Neural cell (in vitro differentiated cells): ENCODE measurements at regions not wholly inside any gene's neighbourhood (a gene's known extent, or its start where the extent isn't known, plus 50 kb on each side); places are given as distances from the start of the nearest gene placed in this dataset.

Experiments
- H2AFZ ChIP-seq: fragments of 200-600, 300-800 bp; sonication (generic), shearing (Covaris generic); 2 replicates; pipeline ENCODE4 v1.6.0; 2014; ENCODE audit warnings: low read depth, mild to moderate bottlenecking, antibody characterized with exemption, low read length, moderate library complexity
- H3F3A ChIP-seq: fragments of 200-600 bp; shearing (Covaris generic); 2 replicates; pipeline ENCODE4 v1.6.1; 2016; ENCODE audit warnings: mild to moderate bottlenecking, moderate library complexity, mixed read lengths, antibody characterized with exemption, low read length; ENCODE audit not compliant: insufficient read depth, poor library complexity, severe bottlenecking
- H3K27ac ChIP-seq: fragments of 200-600, 300-800 bp; sonication (generic), shearing (Covaris generic); 2 replicates; pipeline ENCODE4 v1.5.1; 2014; ENCODE audit warnings: mild to moderate bottlenecking, low read length, moderate library complexity
- H3K27me3 ChIP-seq: fragments of 300-800, 200-600 bp; sonication (generic), shearing (Covaris generic); 2 replicates; pipeline ENCODE4 v1.6.0; 2014; ENCODE audit warnings: mild to moderate bottlenecking, low read depth, low read length, moderate library complexity; ENCODE audit not compliant: insufficient read depth
- H3K36me3 ChIP-seq: fragments of 300-800, 200-600 bp; sonication (generic), shearing (Covaris generic); 2 replicates; pipeline ENCODE4 v1.5.1; 2014; ENCODE audit warnings: mild to moderate bottlenecking, antibody characterized with exemption, low read length, moderate library complexity; ENCODE audit not compliant: insufficient read depth
- H3K4me2 ChIP-seq: fragments of 300-800, 200-600 bp; sonication (generic), shearing (Covaris generic); 2 replicates; pipeline ENCODE4 v1.6.0; 2014; ENCODE audit warnings: mild to moderate bottlenecking, low read length
- H3K4me3 ChIP-seq: fragments of 300-800, 200-600 bp; sonication (generic), shearing (Covaris generic); 2 replicates; pipeline ENCODE4 v1.5.1; 2014; ENCODE audit warnings: mild to moderate bottlenecking, low read length, moderate library complexity
- H3K79me2 ChIP-seq: fragments of 200-600 bp; shearing (Covaris generic); replicated peaks from 2 replicates; pipeline ENCODE4 v1.6.0; 2014; ENCODE audit warnings: mild to moderate bottlenecking, low read length, moderate library complexity; ENCODE audit not compliant: insufficient read depth
- H3K9ac ChIP-seq: fragments of 300-800, 200-600 bp; sonication (generic), shearing (Covaris generic); 2 replicates; pipeline ENCODE4 v1.6.1; 2016; ENCODE audit warnings: mild to moderate bottlenecking, low read length, mixed read lengths
- H3K9me2 ChIP-seq: fragments of 200-600 bp; shearing (Covaris generic); 2 replicates; pipeline ENCODE4 v1.6.1; 2016; ENCODE audit warnings: mild to moderate bottlenecking, low read length, mixed read lengths; ENCODE audit not compliant: insufficient read depth
- H3K9me3 ChIP-seq: fragments of 200-600, 300-800 bp; sonication (generic), shearing (Covaris generic); 2 replicates; pipeline ENCODE4 v1.6.1; 2016; ENCODE audit warnings: mild to moderate bottlenecking, mixed run types, low read length, moderate library complexity, mixed read lengths
- H4K20me1 ChIP-seq: fragments of 200-600 bp; shearing (Covaris generic); 2 replicates; pipeline ENCODE4 v1.6.1; 2016; ENCODE audit warnings: mild to moderate bottlenecking, mixed run types; ENCODE audit not compliant: insufficient read depth
- EP300 ChIP-seq: fragments of 450-650 bp; conservative IDR thresholded peaks from 2 replicates; pipeline ENCODE4 v1.6.1; 2014; ENCODE audit warnings: antibody characterized with exemption, mild to moderate bottlenecking, moderate library complexity; ENCODE audit not compliant: poor library complexity, severe bottlenecking
- EZH2 ChIP-seq: fragments of 200-600, 300-800 bp; shearing (Covaris generic), sonication (generic); IDR thresholded peaks from 2 replicates; pipeline ENCODE4 v1.6.1; 2014; ENCODE audit warnings: antibody characterized with exemption, low read length, borderline replicate concordance, mild to moderate bottlenecking; ENCODE audit not compliant: insufficient read depth, poor library complexity, severe bottlenecking
- MXI1 ChIP-seq: fragments of 450-650 bp; conservative IDR thresholded peaks from 2 replicates; pipeline ENCODE4 v1.6.1; 2014; ENCODE audit warnings: antibody characterized with exemption, mild to moderate bottlenecking; ENCODE audit not compliant: poor library complexity, severe bottlenecking
- POLR2AphosphoS5 ChIP-seq: IDR thresholded peaks from 2 replicates; pipeline ENCODE4 v1.6.1; 2012
- RAD21 ChIP-seq: fragments of 450-650 bp; conservative IDR thresholded peaks from 2 replicates; pipeline ENCODE4 v1.6.1; 2014; ENCODE audit warnings: antibody characterized with exemption, mild to moderate bottlenecking, moderate library complexity
- REST ChIP-seq: IDR thresholded peaks from 2 replicates; pipeline ENCODE4 v1.6.1; 2012; ENCODE audit warnings: borderline replicate concordance
- SMC3 ChIP-seq: fragments of 450-650 bp; conservative IDR thresholded peaks from 2 replicates; pipeline ENCODE4 v1.6.1; 2014; ENCODE audit warnings: antibody characterized with exemption, mild to moderate bottlenecking, moderate library complexity; ENCODE audit not compliant: poor library complexity
- TAF1 ChIP-seq: IDR thresholded peaks from 2 replicates; pipeline ENCODE4 v1.6.1; 2012; ENCODE audit warnings: low read depth
- TF ChIP-seq, protein P1 (sequence below): fragments of 450-650 bp; IDR thresholded peaks from 2 replicates; pipeline ENCODE4 v1.5.1; 2014; ENCODE audit warnings: antibody characterized with exemption, mild to moderate bottlenecking, moderate library complexity; ENCODE audit not compliant: poor library complexity, severe bottlenecking

- no peak overlapping the region for H2AFZ ChIP-seq
These were observed 318.9 kb upstream of the TFPI start for GRCh38 chr2:187873132-187873531.

DNA sequence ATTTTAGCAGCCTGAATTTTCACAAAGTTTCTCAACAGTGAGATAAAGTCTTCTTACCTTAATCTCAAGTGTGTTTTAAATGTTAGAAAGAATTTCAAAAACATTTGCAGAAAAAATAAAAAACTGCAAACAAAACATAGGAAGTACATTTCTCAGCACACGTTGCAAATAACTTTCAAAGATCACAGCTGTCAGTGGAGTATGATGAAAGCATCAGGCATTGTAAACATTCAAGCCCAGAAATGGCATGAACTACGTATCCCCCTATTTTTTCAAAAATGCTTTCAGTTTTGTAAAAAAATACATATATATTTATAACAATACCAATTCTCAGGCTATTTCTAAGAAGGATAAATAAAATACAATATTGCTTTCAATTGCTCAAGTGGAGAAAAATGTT is 320.6 kb upstream of the TFPI start:
- no peaks in the 10 kb centered on the region for H3K36me3 ChIP-seq
- no peaks in the 10 kb centered on the region for H4K20me1 ChIP-seq
- no peak overlapping the region for H2AFZ ChIP-seq
- H3K9me2 ChIP-seq, result no peaks in the 10 kb centered on the region
- H3K4me3 ChIP-seq, result no peak overlapping the region
- H3F3A ChIP-seq, result no peaks in the 10 kb centered on the region
- TF ChIP-seq REST, result no peak
- no peak for TF ChIP-seq POLR2AphosphoS5
- no peak for TF ChIP-seq MXI1
- TF ChIP-seq, protein P1, sequence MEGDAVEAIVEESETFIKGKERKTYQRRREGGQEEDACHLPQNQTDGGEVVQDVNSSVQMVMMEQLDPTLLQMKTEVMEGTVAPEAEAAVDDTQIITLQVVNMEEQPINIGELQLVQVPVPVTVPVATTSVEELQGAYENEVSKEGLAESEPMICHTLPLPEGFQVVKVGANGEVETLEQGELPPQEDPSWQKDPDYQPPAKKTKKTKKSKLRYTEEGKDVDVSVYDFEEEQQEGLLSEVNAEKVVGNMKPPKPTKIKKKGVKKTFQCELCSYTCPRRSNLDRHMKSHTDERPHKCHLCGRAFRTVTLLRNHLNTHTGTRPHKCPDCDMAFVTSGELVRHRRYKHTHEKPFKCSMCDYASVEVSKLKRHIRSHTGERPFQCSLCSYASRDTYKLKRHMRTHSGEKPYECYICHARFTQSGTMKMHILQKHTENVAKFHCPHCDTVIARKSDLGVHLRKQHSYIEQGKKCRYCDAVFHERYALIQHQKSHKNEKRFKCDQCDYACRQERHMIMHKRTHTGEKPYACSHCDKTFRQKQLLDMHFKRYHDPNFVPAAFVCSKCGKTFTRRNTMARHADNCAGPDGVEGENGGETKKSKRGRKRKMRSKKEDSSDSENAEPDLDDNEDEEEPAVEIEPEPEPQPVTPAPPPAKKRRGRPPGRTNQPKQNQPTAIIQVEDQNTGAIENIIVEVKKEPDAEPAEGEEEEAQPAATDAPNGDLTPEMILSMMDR, result no peak
- TF ChIP-seq SMC3, result no peak
- no peak for TF ChIP-seq EZH2
- no peak for TF ChIP-seq TAF1
- TF ChIP-seq RAD21, result no peak
- no peak overlapping the region for H3K9ac ChIP-seq
- H3K27ac ChIP-seq, result no peak overlapping the region
- no peaks in the 10 kb centered on the region for H3K79me2 ChIP-seq
- no peak overlapping the region for H3K4me2 ChIP-seq
- H3K27me3 ChIP-seq, result no peaks in the 10 kb centered on the region
- H3K9me3 ChIP-seq, result no peaks in the 10 kb centered on the region

More at GRCh38 chr2:187873132-187873531, 318.9 kb upstream of the TFPI start:
- no peak for TF ChIP-seq TAF1
- TF ChIP-seq, protein P1, result no peak
- no peak for TF ChIP-seq REST
- no peak for TF ChIP-seq POLR2AphosphoS5
- TF ChIP-seq SMC3, result no peak
- TF ChIP-seq RAD21, result no peak
- no peak for TF ChIP-seq EP300
- no peak for TF ChIP-seq EZH2
- no peak for TF ChIP-seq MXI1
- Histone ChIP-seq H4K20me1 (no peaks in the 10 kb centered on the region), H3K9ac (no peak overlapping the region), H3K4me3 (no peak overlapping the region), H3K4me2 (no peak overlapping the region), H3K9me3 (no peaks in the 10 kb centered on the region), H3K9me2 (no peaks in the 10 kb centered on the region), H3K27ac (no peak overlapping the region), H3F3A (no peaks in the 10 kb centered on the region), H3K27me3 (no peaks in the 10 kb centered on the region), H3K79me2 (no peaks in the 10 kb centered on the region), H3K36me3 (no peaks in the 10 kb centered on the region)
